ENCODE measurements at regions not wholly inside any gene's neighbourhood (a gene's known extent, or its start where the extent isn't known, plus 50 kb on each side); places are given as distances from the start of the nearest gene placed in this dataset.
"Not testable (repeated sequence)": the region's sequence is repeated elsewhere in the genome, so short reads cannot be mapped to it uniquely, and the experiment has no call there.

DNA sequence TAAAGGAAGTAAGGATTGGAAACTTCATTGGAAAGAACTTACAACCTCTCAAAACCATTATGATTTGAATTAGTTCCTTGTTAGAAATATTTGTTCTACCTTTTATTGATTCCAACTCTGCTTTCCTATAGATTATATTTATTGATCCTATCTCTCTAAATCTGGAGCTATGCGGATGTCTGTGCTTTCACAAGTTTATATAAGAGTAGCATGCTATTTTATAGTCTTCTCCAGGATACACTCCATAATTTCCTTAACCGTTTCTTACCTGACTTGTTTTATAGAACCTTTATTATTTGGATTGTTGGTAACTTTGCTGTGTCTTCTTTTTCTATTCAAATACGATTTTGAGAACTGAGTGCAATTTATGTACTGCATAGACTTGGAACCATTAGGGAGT lies 668.1 kb downstream of the RAPGEF2 start:
- DNase-seq, result no peak
- no peak overlapping the region for H3K27ac ChIP-seq (ENCODE audit: low read depth in 1 of 3, low read length in 2 of 3)
- no peaks in the 10 kb centered on the region for H3K36me3 ChIP-seq (ENCODE audit: control insufficient read depth in 3 of 3, insufficient read depth in 2 of 3, low read depth in 1 of 3, low read length in 3 of 3)
- H3K27me3 ChIP-seq (ENCODE audit: control insufficient read depth in 3 of 3, insufficient read depth in 3 of 3, low read length in 3 of 3), result no peaks in the 10 kb centered on the region
- 40 to 44% (median 42%) methylated on average over 3 of the region's 3 CpGs for WGBS, 3 donors
- no peak for FAIRE-seq
- no peaks in the 10 kb centered on the region for H3K4me1 ChIP-seq (ENCODE audit: control insufficient read depth in 3 of 3, insufficient read depth in 2 of 3, low read depth in 1 of 3, low read length in 2 of 3)
- H3K9me3 ChIP-seq (ENCODE audit: control insufficient read depth in 2 of 2, insufficient read depth in 1 of 2, low read depth in 1 of 2, low read length in 1 of 2), result no peaks in the 10 kb centered on the region
- no peak overlapping the region for H3K4me3 ChIP-seq (ENCODE audit: low read depth in 1 of 3, low read length in 3 of 3)

- WGBS, 3 donors, result 76 to 90% (median 82%) methylated on average over 2 of the region's 2 CpGs
- no peaks in the 10 kb centered on the region for H3K4me1 ChIP-seq (ENCODE audit: control insufficient read depth in 3 of 3, insufficient read depth in 2 of 3, low read depth in 1 of 3, low read length in 2 of 3)
- no peak for DNase-seq
- H3K27ac ChIP-seq (ENCODE audit: low read depth in 1 of 3, low read length in 2 of 3), result no peak overlapping the region
- no peaks in the 10 kb centered on the region for H3K9me3 ChIP-seq (ENCODE audit: control insufficient read depth in 2 of 2, insufficient read depth in 1 of 2, low read depth in 1 of 2, low read length in 1 of 2)
- no peak overlapping the region for H3K4me3 ChIP-seq (ENCODE audit: low read depth in 1 of 3, low read length in 3 of 3)
- no peaks in the 10 kb centered on the region for H3K27me3 ChIP-seq (ENCODE audit: control insufficient read depth in 3 of 3, insufficient read depth in 3 of 3, low read length in 3 of 3)
- FAIRE-seq, result no peak
- H3K36me3 ChIP-seq (ENCODE audit: control insufficient read depth in 3 of 3, insufficient read depth in 2 of 3, low read depth in 1 of 3, low read length in 3 of 3), result no peaks in the 10 kb centered on the region
Observed at GRCh38 chr4:159776961-159777360, 674.1 kb downstream of the RAPGEF2 start.

DNA sequence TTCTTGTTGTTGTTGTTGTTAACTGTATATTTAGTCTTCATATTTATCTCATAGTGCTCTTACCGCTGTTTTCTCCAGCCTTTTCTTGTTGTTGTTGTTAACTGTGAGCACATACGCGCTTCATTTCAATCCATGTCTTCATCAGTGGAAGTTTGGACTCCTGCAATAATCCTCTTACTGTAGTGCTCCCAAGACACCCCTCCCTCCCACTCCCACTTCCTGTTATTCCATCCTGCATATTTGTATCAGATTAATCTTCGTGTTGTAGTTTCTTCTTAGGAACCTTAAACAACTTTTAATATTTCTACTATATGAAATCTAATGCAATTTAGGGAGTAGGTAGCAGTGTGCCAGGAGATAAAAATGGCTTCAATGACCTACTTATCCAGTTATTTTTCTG lies 674.8 kb downstream of the RAPGEF2 start:
- no peaks in the 10 kb centered on the region for H3K27me3 ChIP-seq (ENCODE audit: control insufficient read depth in 3 of 3, insufficient read depth in 3 of 3, low read length in 3 of 3)
- H3K4me1 ChIP-seq (ENCODE audit: control insufficient read depth in 3 of 3, insufficient read depth in 2 of 3, low read depth in 1 of 3, low read length in 2 of 3), result no peaks in the 10 kb centered on the region
- H3K36me3 ChIP-seq (ENCODE audit: control insufficient read depth in 3 of 3, insufficient read depth in 2 of 3, low read depth in 1 of 3, low read length in 3 of 3), result no peaks in the 10 kb centered on the region
- no peak overlapping the region for H3K27ac ChIP-seq (ENCODE audit: low read depth in 1 of 3, low read length in 2 of 3)
- 78 to 84% (median 79%) methylated on average over 4 of the region's 4 CpGs for WGBS, 3 donors
- FAIRE-seq, result no peak
- no peak for DNase-seq
- H3K4me3 ChIP-seq (ENCODE audit: low read depth in 1 of 3, low read length in 3 of 3), result no peak overlapping the region
- H3K9me3 ChIP-seq (ENCODE audit: control insufficient read depth in 2 of 2, insufficient read depth in 1 of 2, low read depth in 1 of 2, low read length in 1 of 2), result no peaks in the 10 kb centered on the region

- Histone ChIP-seq H3K4me1 (ENCODE audit: control insufficient read depth in 3 of 3, insufficient read depth in 2 of 3, low read depth in 1 of 3, low read length in 2 of 3) (no peaks in the 10 kb centered on the region), H3K27me3 (ENCODE audit: control insufficient read depth in 3 of 3, insufficient read depth in 3 of 3, low read length in 3 of 3) (no peaks in the 10 kb centered on the region), H3K27ac (ENCODE audit: low read depth in 1 of 3, low read length in 2 of 3) (no peak overlapping the region), H3K36me3 (ENCODE audit: control insufficient read depth in 3 of 3, insufficient read depth in 2 of 3, low read depth in 1 of 3, low read length in 3 of 3) (no peaks in the 10 kb centered on the region), H3K9me3 (ENCODE audit: control insufficient read depth in 2 of 2, insufficient read depth in 1 of 2, low read depth in 1 of 2, low read length in 1 of 2) (no peaks in the 10 kb centered on the region), H3K4me3 (ENCODE audit: low read depth in 1 of 3, low read length in 3 of 3) (no peak overlapping the region)
- no peak for FAIRE-seq
- no peak for DNase-seq
Observed at GRCh38 chr4:159778298-159778697, 675.4 kb downstream of the RAPGEF2 start.

GRCh38 chr4:159779716-159780115 lies 676.8 kb downstream of the RAPGEF2 start:
- Histone ChIP-seq H3K4me1 (ENCODE audit: control insufficient read depth in 3 of 3, insufficient read depth in 2 of 3, low read depth in 1 of 3, low read length in 2 of 3) (no peaks in the 10 kb centered on the region), H3K27ac (ENCODE audit: low read depth in 1 of 3, low read length in 2 of 3) (no peak overlapping the region), H3K36me3 (ENCODE audit: control insufficient read depth in 3 of 3, insufficient read depth in 2 of 3, low read depth in 1 of 3, low read length in 3 of 3) (no peaks in the 10 kb centered on the region), H3K27me3 (ENCODE audit: control insufficient read depth in 3 of 3, insufficient read depth in 3 of 3, low read length in 3 of 3) (no peaks in the 10 kb centered on the region), H3K4me3 (ENCODE audit: low read depth in 1 of 3, low read length in 3 of 3) (no peak overlapping the region), H3K9me3 (ENCODE audit: control insufficient read depth in 2 of 2, insufficient read depth in 1 of 2, low read depth in 1 of 2, low read length in 1 of 2) (no peaks in the 10 kb centered on the region)
- FAIRE-seq, result no peak
- 82 to 87% (median 83%) methylated on average over 3 of the region's 3 CpGs for WGBS, 3 donors
- DNase-seq, result no peak

- Histone ChIP-seq H3K4me3 (ENCODE audit: low read depth in 1 of 3, low read length in 3 of 3) (no peak overlapping the region), H3K9me3 (ENCODE audit: control insufficient read depth in 2 of 2, insufficient read depth in 1 of 2, low read depth in 1 of 2, low read length in 1 of 2) (no peaks in the 10 kb centered on the region), H3K4me1 (ENCODE audit: control insufficient read depth in 3 of 3, insufficient read depth in 2 of 3, low read depth in 1 of 3, low read length in 2 of 3) (no peaks in the 10 kb centered on the region), H3K36me3 (ENCODE audit: control insufficient read depth in 3 of 3, insufficient read depth in 2 of 3, low read depth in 1 of 3, low read length in 3 of 3) (no peaks in the 10 kb centered on the region), H3K27ac (ENCODE audit: low read depth in 1 of 3, low read length in 2 of 3) (no peak overlapping the region), H3K27me3 (ENCODE audit: control insufficient read depth in 3 of 3, insufficient read depth in 3 of 3, low read length in 3 of 3) (no peaks in the 10 kb centered on the region)
- FAIRE-seq, result no peak
- WGBS, 3 donors, result 56 to 71% (median 60%) methylated on average over 2 of the region's 2 CpGs
- DNase-seq, result no peak
Observed at GRCh38 chr4:159780196-159780922, 677.5 kb downstream of the RAPGEF2 start.

GRCh38 chr4:159787901-159788300 lies 685.0 kb downstream of the RAPGEF2 start:
- FAIRE-seq (no peak), DNase-seq (no peak)
- Histone ChIP-seq H3K36me3 (ENCODE audit: control insufficient read depth in 3 of 3, insufficient read depth in 2 of 3, low read depth in 1 of 3, low read length in 3 of 3) (no peaks in the 10 kb centered on the region), H3K27ac (ENCODE audit: low read depth in 1 of 3, low read length in 2 of 3) (no peak overlapping the region), H3K27me3 (ENCODE audit: control insufficient read depth in 3 of 3, insufficient read depth in 3 of 3, low read length in 3 of 3) (no peaks in the 10 kb centered on the region), H3K9me3 (ENCODE audit: control insufficient read depth in 2 of 2, insufficient read depth in 1 of 2, low read depth in 1 of 2, low read length in 1 of 2) (peaks cover 0 to 4% of the 10 kb centered on the region in 2 donors), H3K4me1 (ENCODE audit: control insufficient read depth in 3 of 3, insufficient read depth in 2 of 3, low read depth in 1 of 3, low read length in 2 of 3) (no peaks in the 10 kb centered on the region), H3K4me3 (ENCODE audit: low read depth in 1 of 3, low read length in 3 of 3) (no peak overlapping the region)
- WGBS, 3 donors, result 80 to 89% (median 81%) methylated on average over 2 of the region's 2 CpGs

GRCh38 chr4:159791334-159791733 lies 688.5 kb downstream of the RAPGEF2 start:
- no peak for DNase-seq
- Histone ChIP-seq H3K36me3 (ENCODE audit: control insufficient read depth in 3 of 3, insufficient read depth in 2 of 3, low read depth in 1 of 3, low read length in 3 of 3) (no peaks in the 10 kb centered on the region), H3K27ac (ENCODE audit: low read depth in 1 of 3, low read length in 2 of 3) (no peak overlapping the region), H3K4me1 (ENCODE audit: control insufficient read depth in 3 of 3, insufficient read depth in 2 of 3, low read depth in 1 of 3, low read length in 2 of 3) (no peaks in the 10 kb centered on the region), H3K27me3 (ENCODE audit: control insufficient read depth in 3 of 3, insufficient read depth in 3 of 3, low read length in 3 of 3) (no peaks in the 10 kb centered on the region), H3K9me3 (ENCODE audit: control insufficient read depth in 2 of 2, insufficient read depth in 1 of 2, low read depth in 1 of 2, low read length in 1 of 2) (peaks cover 0 to 4% of the 10 kb centered on the region in 2 donors), H3K4me3 (ENCODE audit: low read depth in 1 of 3, low read length in 3 of 3) (no peak overlapping the region)
- 35 to 44% (median 42%) methylated on average over 3 of the region's 3 CpGs for WGBS, 3 donors
- FAIRE-seq, result no peak

- FAIRE-seq; H3K9me3 ChIP-seq (ENCODE audit: control insufficient read depth in 2 of 2, insufficient read depth in 1 of 2, low read depth in 1 of 2, low read length in 1 of 2); H3K27me3 ChIP-seq (ENCODE audit: control insufficient read depth in 3 of 3, insufficient read depth in 3 of 3, low read length in 3 of 3); H3K36me3 ChIP-seq (ENCODE audit: control insufficient read depth in 3 of 3, insufficient read depth in 2 of 3, low read depth in 1 of 3, low read length in 3 of 3); H3K27ac ChIP-seq (ENCODE audit: low read depth in 1 of 3, low read length in 2 of 3); H3K4me1 ChIP-seq (ENCODE audit: control insufficient read depth in 3 of 3, insufficient read depth in 2 of 3, low read depth in 1 of 3, low read length in 2 of 3); H3K4me3 ChIP-seq (ENCODE audit: low read depth in 1 of 3, low read length in 3 of 3); DNase-seq: not testable (repeated sequence)
- WGBS, 3 donors, result 87 to 90% (median 89%) methylated on average over 12 of the region's 12 CpGs
Observed at GRCh38 chr4:159804592-159804991, 701.7 kb downstream of the RAPGEF2 start.
